GM11168 (cell line): ENCODE measurements at regions not wholly inside any gene's neighbourhood (a gene's known extent, or its start where the extent isn't known, plus 50 kb on each side); places are given as distances from the start of the nearest gene placed in this dataset.

ENCODE experiments used
- in situ Hi-C: fragments of 300-500 bp; cut with MboI; formaldehyde crosslinking; loops from one replicate; pipeline ENCODE4 v1.12.0; 2022; ENCODE audit warnings: low sequenced_read_pairs; ENCODE audit not compliant: unreplicated experiment

DNA sequence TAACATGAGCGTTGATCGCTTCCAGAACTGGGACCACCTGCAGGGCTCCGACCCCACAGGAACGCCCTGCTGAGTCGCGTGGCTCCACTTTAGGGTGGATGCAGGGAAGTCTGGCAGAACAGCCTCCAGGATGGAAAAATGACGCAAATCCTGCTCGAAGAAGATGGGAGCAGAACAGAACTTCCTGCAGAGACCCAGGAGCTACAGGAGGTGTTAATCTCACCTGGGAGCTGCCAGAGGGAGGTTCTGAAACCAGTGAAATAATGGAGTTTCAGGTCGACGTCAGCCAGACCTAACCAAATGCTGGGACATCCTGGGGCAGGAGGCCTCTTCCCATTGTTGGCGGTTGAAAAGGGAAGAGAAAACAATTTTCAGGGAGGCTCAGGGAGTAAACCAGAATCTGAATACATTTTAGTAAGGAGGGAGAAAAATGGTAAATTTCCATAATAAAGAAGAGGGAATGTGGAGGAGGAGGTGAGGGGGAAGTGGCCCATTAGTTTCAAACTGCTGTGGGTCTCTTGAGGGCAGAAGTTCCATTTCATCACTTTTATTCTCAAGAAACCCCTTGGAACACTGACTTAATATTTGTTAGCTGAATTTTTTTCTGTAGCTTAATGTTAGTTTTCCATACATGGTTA, 558.4 kb upstream of the CDH4 start:
- in situ Hi-C loops = no loop called here

GRCh38 chr20:60694763-60695162, 557.3 kb upstream of the CDH4 start:
- in situ Hi-C loops = no loop called here

DNA sequence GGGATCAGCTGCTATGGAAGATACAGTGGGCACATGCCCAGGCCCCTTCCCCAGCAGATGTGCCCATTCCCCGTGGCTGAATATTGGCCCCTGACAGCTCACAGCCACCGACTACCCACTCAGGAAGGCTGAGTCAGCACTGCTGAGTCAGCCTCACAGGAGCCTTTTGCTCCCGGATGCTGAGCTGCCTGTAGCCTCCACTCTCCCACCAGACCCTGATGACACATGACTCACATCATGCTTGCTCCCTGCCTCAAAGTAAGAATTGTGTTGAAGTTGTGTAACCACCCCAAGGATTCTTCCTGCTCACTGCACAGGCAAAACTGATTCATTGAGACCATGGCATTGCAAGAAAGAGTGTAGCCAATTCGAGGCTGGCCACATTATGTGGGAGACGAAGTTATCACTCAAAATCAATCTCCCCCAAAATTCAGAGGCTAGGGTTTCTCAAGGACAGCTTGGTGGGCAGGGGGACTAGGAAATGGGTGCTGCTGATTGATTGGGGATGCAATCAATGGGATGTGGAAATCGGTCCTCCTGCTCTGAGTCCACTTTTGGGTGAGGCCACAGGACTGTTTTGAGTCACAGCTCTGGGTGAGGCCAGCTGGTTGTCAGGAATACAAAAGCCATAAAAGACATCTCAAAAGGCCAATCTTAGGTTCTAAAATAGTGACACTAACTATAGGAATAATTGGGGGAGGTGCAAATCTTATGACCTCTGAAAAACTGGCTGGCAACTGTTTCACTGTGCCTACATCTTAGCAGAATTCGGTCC, 556.6 kb upstream of the CDH4 start:
- in situ Hi-C loops = no loop called here

DNA sequence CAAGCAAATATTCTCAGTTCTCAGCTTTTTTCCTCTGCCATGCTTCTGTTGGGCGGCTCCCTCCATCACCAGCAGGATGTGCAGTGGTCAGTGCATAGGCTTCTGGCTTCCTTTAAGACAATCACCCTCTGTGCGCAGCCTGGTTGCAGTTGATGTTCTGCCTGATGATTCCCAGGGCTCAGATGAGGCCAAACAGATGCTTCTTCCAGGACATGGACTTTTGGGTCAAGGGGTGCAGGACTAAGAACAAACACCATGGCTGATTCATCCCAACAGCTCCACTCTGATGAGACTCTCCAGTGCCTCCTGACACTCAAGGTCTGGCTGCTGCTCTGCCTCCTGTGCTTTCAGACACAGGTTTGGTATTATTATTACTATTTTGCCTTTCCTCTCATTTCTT, 554.8 kb upstream of the CDH4 start:
- in situ Hi-C loops = no loop called here

DNA sequence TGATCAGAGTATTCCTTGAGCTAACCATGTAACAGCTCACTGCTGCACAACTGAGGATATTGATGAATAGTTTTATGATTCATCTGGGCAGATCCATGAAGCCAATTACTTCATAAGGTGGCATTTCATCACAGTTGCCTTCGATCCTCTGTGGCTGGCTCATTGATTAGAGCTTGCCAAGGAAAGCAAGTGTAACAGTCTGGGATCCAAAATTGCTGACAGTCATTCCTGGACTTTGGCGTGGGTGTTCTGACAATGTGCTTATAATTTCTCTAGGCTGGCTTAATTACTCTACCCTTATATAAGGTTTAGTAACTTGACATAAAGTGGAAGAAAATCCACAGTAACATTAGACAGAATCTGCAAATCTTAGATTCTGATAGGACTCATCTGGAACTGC, 551.3 kb upstream of the CDH4 start:
- in situ Hi-C loops = no loop called here

DNA sequence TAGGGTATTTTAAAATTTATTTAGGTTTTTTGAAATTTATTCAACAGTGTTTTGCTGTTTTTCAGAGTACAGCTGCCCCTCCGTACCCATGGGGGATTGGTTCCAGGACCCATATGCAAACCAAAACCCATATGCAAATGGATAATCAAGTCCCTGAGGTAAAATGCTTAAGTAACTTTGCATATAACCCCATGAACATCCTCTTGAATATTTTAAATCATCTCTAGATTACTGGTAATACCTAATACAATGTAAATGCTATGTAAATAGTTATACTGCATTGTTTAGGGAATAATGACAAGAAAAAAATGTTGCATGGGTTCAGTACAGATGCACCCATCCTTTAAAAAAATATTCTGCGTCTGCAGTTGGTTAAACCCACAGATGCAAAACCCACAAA, 547.9 kb upstream of the CDH4 start:
- in situ Hi-C loops = no loop called here

DNA sequence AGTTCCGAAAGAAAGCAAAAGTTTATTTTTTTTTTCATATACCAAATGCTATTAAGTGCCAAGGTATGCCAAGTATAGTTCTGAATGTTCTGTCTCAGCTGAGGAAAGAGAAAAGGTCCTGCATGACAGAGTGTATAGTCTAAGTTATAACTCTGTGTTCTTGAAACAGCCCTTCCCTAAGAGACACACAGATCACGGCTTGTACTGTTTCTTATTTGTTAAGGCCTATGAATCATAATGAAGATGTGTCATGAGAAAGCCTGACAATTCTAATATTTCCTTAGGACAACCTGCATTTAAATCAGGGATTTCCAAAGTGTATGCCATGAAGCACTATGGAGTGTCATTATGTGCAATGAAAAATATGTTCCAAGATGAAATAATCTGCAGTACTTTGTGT, 538.7 kb upstream of the CDH4 start:
- in situ Hi-C loops = no loop called here

DNA sequence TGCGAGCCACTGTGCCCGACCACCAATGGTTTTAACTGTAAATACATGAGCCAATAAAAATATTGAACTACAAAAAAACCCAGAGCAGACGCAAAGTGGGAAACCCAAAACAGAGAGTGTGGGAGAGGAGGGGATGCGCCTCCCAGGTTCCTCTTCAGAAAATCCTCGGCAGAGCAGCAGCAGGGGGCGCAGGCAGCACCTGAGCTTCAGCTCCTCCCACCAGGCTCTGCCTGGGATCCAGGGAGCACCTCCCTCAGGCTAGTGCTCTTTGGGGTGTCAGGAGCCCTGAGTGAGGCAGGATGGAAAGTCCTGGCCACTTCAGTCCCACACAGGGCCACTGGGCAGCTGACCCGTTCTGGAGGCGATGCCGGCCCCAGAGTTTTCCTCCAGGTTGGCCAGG, 536.9 kb upstream of the CDH4 start:
- in situ Hi-C loops = no loop called here

- in situ Hi-C loops = no loop called here
Measured at GRCh38 chr20:60718743-60719480, 533.1 kb upstream of the CDH4 start.

DNA sequence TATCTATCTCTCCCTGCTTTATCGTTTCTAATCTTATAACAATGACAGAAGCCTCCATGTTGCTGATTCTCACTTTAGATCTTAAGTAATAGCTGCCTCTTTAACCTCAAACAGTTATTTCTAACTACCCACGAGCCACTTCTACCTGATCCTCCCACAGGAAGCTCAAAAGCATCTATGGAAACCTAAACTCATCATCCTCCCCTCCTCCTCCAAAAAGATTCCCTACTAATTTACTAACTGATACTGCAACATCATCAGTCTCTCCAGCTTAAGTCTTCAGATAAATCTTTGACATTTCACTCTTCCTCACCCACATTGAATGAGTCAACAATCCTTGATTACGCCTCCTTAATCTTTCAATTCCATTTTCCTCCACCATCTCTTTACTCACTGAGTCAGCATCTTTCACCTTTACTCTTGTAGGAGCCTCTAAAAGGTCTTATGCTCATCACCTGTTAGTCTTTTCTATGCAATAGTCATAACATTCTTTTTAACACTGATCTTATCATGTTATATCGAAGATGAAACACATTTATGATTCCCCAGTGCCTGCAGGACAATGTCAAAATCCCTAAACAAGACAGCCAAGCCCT, 526.7 kb upstream of the CDH4 start:
- in situ Hi-C loops = no loop called here

DNA sequence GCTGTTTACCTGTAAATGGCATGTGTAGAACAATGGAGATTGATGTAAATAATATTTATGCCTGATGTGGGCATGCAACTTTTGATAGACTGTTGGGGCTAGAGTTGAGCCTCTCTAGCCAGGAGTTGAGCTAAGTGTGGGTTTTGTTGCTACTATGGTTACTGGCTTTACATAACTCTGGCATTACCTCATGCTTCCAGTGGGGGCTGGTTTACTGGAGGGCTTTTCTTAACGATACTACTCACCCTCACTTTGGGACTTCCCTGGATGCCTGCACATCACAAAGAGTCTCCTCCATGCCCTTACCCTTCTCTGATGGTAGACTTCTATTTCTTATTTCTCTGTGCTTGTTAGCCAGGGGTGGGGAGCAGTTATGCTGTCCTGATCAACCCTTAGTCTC, 524.6 kb upstream of the CDH4 start:
- in situ Hi-C loops = no loop called here

DNA sequence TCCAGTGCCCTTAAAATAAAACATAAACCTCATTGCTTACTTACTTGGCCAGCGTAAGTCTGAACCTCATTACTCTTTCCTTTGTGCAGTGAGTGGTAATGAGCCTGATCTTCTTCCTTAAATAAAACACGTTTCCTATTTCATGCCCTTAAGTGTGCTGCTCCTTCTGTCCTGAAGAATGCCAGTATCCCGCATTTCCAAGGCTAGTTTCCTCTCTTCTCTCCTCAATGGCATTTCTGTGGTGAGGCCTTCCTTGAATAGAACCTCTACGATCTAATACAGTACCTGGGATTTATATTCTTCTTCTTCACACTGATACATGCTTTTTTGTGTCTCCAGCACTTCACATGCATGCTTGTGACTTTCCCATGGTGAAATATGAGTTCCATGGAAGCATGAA, 523.4 kb upstream of the CDH4 start:
- in situ Hi-C loops = no loop called here

- in situ Hi-C loops = no loop called here
Measured at GRCh38 chr20:60729135-60729900, 522.7 kb upstream of the CDH4 start.

DNA sequence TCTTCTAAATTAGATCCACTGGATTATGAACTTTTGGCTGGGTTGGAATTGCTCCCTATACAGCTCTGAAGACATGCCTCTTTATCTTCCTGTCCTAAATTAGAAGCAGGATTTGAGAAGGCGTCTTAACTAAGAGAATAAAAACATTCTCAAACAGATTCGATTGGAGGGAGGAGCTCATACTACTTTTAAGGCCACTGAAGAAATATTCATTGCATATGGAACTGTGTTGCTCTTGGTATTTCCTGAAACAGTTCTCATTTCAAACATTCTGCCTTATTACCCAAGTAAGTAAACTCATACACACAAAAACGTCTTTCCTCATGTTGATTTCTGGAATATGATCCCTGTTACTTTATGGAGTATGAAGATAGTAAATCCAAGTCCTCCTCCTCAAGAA, 519.7 kb upstream of the CDH4 start:
- in situ Hi-C loops = no loop called here

- in situ Hi-C loops = no loop called here
Measured at GRCh38 chr20:60748086-60748485, 504.0 kb upstream of the CDH4 start.

DNA sequence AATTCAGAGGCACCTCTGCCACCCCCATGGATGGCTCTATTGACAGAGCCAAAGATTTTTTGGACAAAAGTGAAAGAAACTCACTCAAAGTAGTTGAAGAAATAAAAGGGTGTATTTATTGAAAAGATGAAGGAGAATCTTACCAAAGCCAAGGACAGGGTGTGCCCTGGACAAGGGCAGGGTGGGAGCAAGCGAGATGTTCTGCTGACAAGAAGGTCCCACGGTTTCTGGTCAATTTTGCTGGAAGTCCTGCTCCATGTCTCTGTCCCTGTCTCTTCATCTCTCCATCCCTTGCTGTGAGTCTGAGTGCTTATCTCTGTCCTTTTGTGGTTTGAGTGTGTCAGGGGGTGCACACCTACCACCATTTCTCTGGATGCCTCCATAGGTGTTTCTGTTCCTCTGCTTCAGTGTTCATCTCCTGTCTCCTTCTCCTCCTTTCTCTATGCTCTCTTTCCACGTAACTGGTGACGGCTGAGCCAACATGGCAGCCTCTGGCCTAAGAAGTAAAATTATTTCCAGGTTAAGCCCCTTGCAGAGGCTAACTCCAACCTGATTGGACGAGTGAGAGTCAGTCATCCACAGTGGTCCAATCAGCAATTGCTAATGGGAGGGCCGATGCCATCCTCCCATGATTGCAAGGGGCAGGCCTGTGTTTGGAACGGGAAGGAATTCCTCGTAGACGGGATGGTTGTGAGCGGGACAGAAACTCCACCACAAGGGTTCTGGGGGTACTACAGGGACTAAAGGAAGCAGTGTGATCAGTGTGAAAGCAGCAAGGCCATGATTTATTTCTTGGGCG, 502.1 kb upstream of the CDH4 start:
- in situ Hi-C loops = no loop called here

- in situ Hi-C loops = no loop called here
Measured at GRCh38 chr20:60750909-60751308, 501.2 kb upstream of the CDH4 start.

- in situ Hi-C loops = no loop called here
Measured at GRCh38 chr20:60751826-60752225, 500.2 kb upstream of the CDH4 start.

- in situ Hi-C loops = no loop called here
Measured at GRCh38 chr20:60752741-60753420, 499.2 kb upstream of the CDH4 start.
